A673 (cell line): ENCODE measurements at regions not wholly inside any gene's neighbourhood (a gene's known extent, or its start where the extent isn't known, plus 50 kb on each side); places are given as distances from the start of the nearest gene placed in this dataset.

Experiments used
- EZH2 ChIP-seq: fragments of 200-600 bp; sonication (generic); IDR thresholded peaks from 2 replicates; pipeline ENCODE4 v1.6.1; 2017; ENCODE audit warnings: borderline replicate concordance, low read depth, mild to moderate bottlenecking, mixed read lengths, antibody characterized with exemption, low read length; ENCODE audit not compliant: poor library complexity, severe bottlenecking
- TF ChIP-seq, protein P1 (sequence below): fragments of 300-800, 200-600 bp; sonication (generic); conservative IDR thresholded peaks from 2 replicates; pipeline ENCODE4 v1.5.1; 2017; ENCODE audit warnings: low read depth, mild to moderate bottlenecking, antibody characterized with exemption, low read length, moderate library complexity, mixed read lengths

DNA sequence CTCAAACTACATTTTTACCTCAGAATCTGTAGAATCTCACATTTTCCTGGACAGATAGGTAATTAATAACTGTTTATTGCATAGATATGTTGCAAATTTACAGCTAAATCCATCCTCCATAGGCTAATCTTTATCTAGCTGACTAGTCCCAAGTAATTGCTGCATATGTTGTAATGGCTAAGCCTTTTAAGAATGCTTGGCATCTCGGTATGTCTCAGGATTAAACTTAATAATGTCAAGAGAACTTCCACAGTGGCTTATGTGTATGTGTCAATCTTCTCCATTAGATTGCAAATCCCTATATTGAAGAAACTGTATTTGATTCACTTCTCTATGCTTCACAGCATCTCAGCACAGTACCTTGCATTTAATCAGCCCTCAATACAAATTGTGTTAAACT, 131.9 kb downstream of the PRDM9 start:
- TF ChIP-seq, protein P1, sequence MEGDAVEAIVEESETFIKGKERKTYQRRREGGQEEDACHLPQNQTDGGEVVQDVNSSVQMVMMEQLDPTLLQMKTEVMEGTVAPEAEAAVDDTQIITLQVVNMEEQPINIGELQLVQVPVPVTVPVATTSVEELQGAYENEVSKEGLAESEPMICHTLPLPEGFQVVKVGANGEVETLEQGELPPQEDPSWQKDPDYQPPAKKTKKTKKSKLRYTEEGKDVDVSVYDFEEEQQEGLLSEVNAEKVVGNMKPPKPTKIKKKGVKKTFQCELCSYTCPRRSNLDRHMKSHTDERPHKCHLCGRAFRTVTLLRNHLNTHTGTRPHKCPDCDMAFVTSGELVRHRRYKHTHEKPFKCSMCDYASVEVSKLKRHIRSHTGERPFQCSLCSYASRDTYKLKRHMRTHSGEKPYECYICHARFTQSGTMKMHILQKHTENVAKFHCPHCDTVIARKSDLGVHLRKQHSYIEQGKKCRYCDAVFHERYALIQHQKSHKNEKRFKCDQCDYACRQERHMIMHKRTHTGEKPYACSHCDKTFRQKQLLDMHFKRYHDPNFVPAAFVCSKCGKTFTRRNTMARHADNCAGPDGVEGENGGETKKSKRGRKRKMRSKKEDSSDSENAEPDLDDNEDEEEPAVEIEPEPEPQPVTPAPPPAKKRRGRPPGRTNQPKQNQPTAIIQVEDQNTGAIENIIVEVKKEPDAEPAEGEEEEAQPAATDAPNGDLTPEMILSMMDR = no peak
- no peak for TF ChIP-seq EZH2
